Stimulated activated naive CD8-positive, alpha-beta T cell treated with anti-CD3 and anti-CD28 coated beads, Interleukin-15, amount 100 ng/mL, for 72 hours (primary cell): ENCODE measurements at regions not wholly inside any gene's neighbourhood (a gene's known extent, or its start where the extent isn't known, plus 50 kb on each side); places are given as distances from the start of the nearest gene placed in this dataset.

Source experiments
- ATAC-seq: fragments of 150-1000 bp; cut with Tn5 transposase; 2 replicates; pipeline ENCODE4 v1.10.0; 2021; ENCODE audit warnings: mild to moderate bottlenecking, moderate library complexity
- DNase-seq, 2 donors: peaks; one replicate each; pipeline ENCODE4 v3.0.0; 2021 to 2022
- H3K27ac Mint-ChIP-seq, 2 donors: one replicate each; pipeline ENCODE4 v1.8.0; 2022; ENCODE audit warnings: mild to moderate bottlenecking in 2 of 2, mixed read lengths in 2 of 2, moderate library complexity in 2 of 2
- H3K27me3 Mint-ChIP-seq: one replicate; pipeline ENCODE4 v1.8.0; 2022; ENCODE audit warnings: mixed read lengths
- H3K4me1 Mint-ChIP-seq: one replicate; pipeline ENCODE4 v1.8.0; 2022; ENCODE audit warnings: mild to moderate bottlenecking, mixed read lengths
- H3K4me3 Mint-ChIP-seq, 2 donors: one replicate each; pipeline ENCODE4 v1.8.0; 2022; ENCODE audit warnings: mild to moderate bottlenecking in 2 of 2, mixed read lengths in 2 of 2, moderate library complexity in 1 of 2
- H3K9me3 Mint-ChIP-seq, 2 donors: one replicate each; pipeline ENCODE4 v1.8.0; 2022; ENCODE audit warnings: mixed read lengths in 2 of 2

- peaks cover 10% of the 10 kb centered on the region for H3K27me3 Mint-ChIP-seq
Observed at GRCh38 chr19:28652765-28653164, 560.2 kb downstream of the UQCRFS1 start.

GRCh38 chr19:28646629-28647028 lies 566.3 kb downstream of the UQCRFS1 start:
- Mint-ChIP-seq H3K27me3 (peaks cover 10% of the 10 kb centered on the region), H3K4me1 (no peaks in the 10 kb centered on the region), H3K27ac (no peak overlapping the region), H3K9me3 (no peaks in the 10 kb centered on the region), H3K4me3 (no peak overlapping the region)
- ATAC-seq: no peak
- DNase-seq: no peak

More at GRCh38 chr19:28652765-28653164, 560.2 kb downstream of the UQCRFS1 start:
- ATAC-seq (no peak), DNase-seq (no peak)
- Mint-ChIP-seq H3K4me1 (no peaks in the 10 kb centered on the region), H3K27ac (no peak overlapping the region), H3K9me3 (peaks cover 20 to 21% of the 10 kb centered on the region in 2 donors), H3K4me3 (no peak overlapping the region)

DNA sequence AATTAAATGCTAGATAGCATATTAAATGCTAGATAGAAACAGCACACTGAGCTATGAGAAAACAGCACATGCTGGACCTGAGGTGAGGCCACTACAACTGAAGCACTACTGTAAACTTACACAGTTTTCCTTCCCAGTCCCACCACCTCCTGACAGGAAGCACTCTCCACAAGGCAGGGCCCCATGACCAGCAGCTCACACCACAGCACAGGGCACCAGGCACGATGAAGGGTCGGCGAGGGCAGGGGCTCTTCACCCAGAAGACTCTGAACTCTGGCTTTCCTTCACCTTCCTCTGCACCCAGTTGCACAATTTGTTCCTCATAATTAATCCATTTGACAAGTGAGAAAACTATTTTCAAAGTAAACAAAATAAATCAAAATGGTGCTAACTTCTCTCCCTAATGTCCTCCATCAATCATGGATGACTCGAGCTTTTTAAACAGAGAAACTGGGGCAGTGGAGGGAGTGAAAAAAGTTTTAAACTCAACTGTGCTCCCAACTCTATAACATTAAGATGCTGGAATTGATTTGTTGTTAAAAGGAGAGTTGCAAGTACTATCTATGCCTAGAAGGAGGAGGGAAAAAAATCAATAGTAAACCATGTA lies 568.7 kb downstream of the UQCRFS1 start:
- DNase-seq (no peak), ATAC-seq (no peak)
- no peaks in the 10 kb centered on the region for H3K9me3 Mint-ChIP-seq
- H3K27ac Mint-ChIP-seq: no peak overlapping the region
- no peaks in the 10 kb centered on the region for H3K4me1 Mint-ChIP-seq
- no peak overlapping the region for H3K4me3 Mint-ChIP-seq
- H3K27me3 Mint-ChIP-seq: no peaks in the 10 kb centered on the region

- Mint-ChIP-seq H3K9me3 (no peaks in the 10 kb centered on the region), H3K27ac (no peak overlapping the region), H3K4me1 (no peaks in the 10 kb centered on the region), H3K27me3 (no peaks in the 10 kb centered on the region), H3K4me3 (no peak overlapping the region)
- DNase-seq: no peak
- no peak for ATAC-seq
Observed at GRCh38 chr19:28642787-28643683, 569.9 kb downstream of the UQCRFS1 start.

DNA sequence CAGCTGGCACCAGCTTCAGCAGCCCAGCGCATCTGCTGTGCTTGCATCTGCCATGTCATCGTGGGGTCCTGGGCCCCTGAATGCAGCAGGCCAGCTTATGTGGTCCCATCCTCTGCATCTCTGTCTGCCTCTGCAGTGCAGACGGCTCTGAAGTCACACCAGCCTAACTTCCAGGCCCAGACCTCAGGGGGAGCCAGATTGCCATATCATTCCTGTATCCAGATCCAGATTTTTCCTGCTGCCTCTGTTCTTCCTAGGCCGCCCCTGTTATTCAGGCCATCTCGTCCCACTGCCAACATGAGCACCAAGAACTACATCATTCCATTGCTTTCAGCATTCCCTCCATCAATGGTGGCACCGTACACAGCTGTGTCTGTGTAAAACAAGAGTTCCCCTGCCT lies 571.6 kb downstream of the UQCRFS1 start:
- Mint-ChIP-seq H3K4me3 (no peak overlapping the region), H3K27me3 (no peaks in the 10 kb centered on the region), H3K27ac (no peak overlapping the region), H3K4me1 (no peaks in the 10 kb centered on the region), H3K9me3 (no peaks in the 10 kb centered on the region)
- ATAC-seq (no peak), DNase-seq (no peak)

GRCh38 chr19:28640506-28640905 lies 572.4 kb downstream of the UQCRFS1 start:
- H3K4me1 Mint-ChIP-seq: no peaks in the 10 kb centered on the region
- no peaks in the 10 kb centered on the region for H3K9me3 Mint-ChIP-seq
- no peak overlapping the region for H3K4me3 Mint-ChIP-seq
- H3K27me3 Mint-ChIP-seq: no peaks in the 10 kb centered on the region
- no peak overlapping the region for H3K27ac Mint-ChIP-seq
- no peak for DNase-seq
- ATAC-seq: no peak

DNA sequence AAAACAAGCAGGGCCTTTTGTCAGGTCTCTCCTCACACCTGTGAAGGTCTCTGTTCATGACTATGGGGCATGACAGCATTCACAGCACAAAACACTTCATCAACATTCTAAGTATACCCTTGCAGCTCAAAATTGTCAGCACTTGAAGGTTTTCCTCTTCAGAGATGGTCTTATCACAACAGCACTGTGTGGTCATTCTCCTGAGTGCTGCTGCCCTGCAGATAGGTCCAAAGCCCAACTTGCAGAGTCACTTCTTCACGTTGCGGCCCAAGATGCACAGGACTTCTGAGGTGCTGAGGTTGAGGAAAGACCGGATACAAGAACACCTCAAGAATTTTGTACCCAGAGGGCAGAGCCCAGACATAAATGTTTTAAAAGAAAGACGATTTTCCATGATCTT lies 574.5 kb downstream of the UQCRFS1 start:
- Mint-ChIP-seq H3K27ac (no peak overlapping the region), H3K9me3 (no peaks in the 10 kb centered on the region), H3K4me1 (peaks cover 4% of the 10 kb centered on the region), H3K27me3 (no peaks in the 10 kb centered on the region), H3K4me3 (no peak overlapping the region)
- no peak for DNase-seq
- no peak for ATAC-seq

DNA sequence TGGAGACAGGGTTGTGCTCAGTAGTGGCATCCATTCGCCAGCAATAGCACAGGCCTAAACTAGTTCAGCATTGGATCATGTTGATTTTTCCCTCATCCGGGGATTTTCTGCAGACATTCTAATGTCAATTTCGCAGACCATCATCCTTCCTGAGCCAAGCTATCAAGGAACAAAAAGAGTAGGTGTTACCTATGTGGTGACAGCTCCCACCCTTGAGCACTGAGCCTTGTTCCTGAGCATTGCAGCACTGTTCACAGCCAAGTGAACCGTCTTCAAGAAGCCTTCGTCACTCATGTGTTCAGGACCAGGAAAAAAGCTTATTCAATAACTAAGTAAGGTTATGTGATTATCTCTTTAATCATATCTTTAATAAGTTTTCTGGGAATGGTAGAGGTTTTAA lies 576.2 kb downstream of the UQCRFS1 start:
- no peaks in the 10 kb centered on the region for H3K27me3 Mint-ChIP-seq
- H3K9me3 Mint-ChIP-seq: no peaks in the 10 kb centered on the region
- H3K27ac Mint-ChIP-seq: no peak overlapping the region
- DNase-seq (no peak), ATAC-seq (no peak)
- H3K4me3 Mint-ChIP-seq: no peak overlapping the region
- H3K4me1 Mint-ChIP-seq: peaks cover 19% of the 10 kb centered on the region

- DNase-seq (no peak), ATAC-seq (no peak)
- H3K4me1 Mint-ChIP-seq: peaks cover 19% of the 10 kb centered on the region
- H3K4me3 Mint-ChIP-seq: no peak overlapping the region
- no peaks in the 10 kb centered on the region for H3K9me3 Mint-ChIP-seq
- no peaks in the 10 kb centered on the region for H3K27me3 Mint-ChIP-seq
- H3K27ac Mint-ChIP-seq: no peak overlapping the region
Observed at GRCh38 chr19:28636016-28636629, 576.8 kb downstream of the UQCRFS1 start.

DNA sequence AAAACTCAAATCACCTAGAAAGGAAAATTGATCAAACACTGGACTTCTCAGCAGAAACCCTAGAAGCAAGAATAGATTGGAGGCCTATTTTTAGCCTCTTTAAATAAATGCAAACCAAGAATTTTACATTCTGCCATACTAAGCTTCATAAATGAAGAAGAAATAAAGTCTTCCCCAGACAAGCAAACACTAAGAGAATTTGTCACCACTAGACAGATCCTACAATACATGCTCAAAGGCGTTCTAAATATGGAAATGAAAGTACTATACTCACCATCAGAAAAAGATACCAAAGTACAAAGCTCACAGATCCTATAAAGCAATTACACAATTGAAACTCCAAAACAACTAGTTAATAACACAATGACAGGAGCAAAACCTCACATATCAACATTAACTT lies 578.1 kb downstream of the UQCRFS1 start:
- ATAC-seq: no peak
- peaks cover 19% of the 10 kb centered on the region for H3K4me1 Mint-ChIP-seq
- no peaks in the 10 kb centered on the region for H3K9me3 Mint-ChIP-seq
- H3K27ac Mint-ChIP-seq: no peak overlapping the region
- no peak overlapping the region for H3K4me3 Mint-ChIP-seq
- H3K27me3 Mint-ChIP-seq: no peaks in the 10 kb centered on the region
- DNase-seq: no peak

DNA sequence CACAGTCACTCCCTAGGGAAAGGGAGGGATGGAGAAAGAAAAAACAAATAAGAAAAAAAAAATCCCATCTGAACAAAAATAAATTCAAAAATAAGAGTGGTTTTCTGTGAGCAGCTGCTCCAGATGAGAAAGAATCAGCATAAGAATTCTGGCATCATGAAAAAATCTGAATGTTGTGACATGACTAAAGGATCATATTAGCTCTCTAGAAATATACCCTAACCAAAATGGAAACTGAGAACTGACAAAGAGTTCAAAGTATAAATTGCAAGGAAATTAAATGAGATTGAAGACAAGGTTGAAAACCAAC lies 579.0 kb downstream of the UQCRFS1 start:
- no peak for DNase-seq
- Mint-ChIP-seq H3K27ac (no peak overlapping the region), H3K4me3 (no peak overlapping the region), H3K27me3 (no peaks in the 10 kb centered on the region), H3K4me1 (peaks cover 19% of the 10 kb centered on the region), H3K9me3 (no peaks in the 10 kb centered on the region)
- ATAC-seq: no peak

DNA sequence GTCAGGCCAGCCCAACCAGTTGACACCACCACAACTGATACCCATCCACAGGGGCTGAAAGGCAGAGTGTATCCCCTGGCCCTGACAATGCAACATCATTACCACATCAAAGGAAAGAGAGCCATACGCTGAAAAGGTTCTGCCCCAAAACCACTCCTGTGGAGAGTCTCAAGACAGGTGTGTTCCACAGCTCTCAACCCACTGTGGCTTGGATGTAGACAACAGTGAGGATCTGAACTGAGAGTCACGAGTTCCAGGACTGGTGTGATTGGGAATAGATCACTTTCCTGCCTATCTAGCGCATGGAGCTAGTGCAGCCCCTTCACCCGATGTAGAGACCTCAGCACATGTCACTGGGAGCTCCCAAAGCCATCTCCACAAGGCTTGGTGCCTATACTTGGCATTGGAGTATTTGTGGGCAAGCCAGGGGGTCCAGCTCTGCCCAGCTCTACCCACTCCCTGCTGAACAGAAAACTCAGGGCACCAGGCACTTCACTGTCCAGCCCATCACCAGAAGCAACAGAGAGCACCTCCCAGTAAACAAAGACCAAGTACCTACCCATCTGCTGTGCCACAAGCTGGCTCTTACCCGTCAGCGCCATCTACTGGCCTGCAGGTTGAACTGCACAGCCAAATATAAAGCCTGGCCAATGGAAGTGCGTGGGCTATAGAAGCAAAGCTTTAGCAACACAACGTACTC lies 579.5 kb downstream of the UQCRFS1 start:
- ATAC-seq (peak; percentile 63), DNase-seq (peak; percentile 45 to 46)
- peaks cover 0 to under 1% of the 10 kb centered on the region in 2 donors for H3K9me3 Mint-ChIP-seq
- peaks cover 19% of the 10 kb centered on the region for H3K4me1 Mint-ChIP-seq
- no peaks in the 10 kb centered on the region for H3K27me3 Mint-ChIP-seq
- no peak overlapping the region for H3K4me3 Mint-ChIP-seq
- H3K27ac Mint-ChIP-seq: no peak overlapping the region

DNA sequence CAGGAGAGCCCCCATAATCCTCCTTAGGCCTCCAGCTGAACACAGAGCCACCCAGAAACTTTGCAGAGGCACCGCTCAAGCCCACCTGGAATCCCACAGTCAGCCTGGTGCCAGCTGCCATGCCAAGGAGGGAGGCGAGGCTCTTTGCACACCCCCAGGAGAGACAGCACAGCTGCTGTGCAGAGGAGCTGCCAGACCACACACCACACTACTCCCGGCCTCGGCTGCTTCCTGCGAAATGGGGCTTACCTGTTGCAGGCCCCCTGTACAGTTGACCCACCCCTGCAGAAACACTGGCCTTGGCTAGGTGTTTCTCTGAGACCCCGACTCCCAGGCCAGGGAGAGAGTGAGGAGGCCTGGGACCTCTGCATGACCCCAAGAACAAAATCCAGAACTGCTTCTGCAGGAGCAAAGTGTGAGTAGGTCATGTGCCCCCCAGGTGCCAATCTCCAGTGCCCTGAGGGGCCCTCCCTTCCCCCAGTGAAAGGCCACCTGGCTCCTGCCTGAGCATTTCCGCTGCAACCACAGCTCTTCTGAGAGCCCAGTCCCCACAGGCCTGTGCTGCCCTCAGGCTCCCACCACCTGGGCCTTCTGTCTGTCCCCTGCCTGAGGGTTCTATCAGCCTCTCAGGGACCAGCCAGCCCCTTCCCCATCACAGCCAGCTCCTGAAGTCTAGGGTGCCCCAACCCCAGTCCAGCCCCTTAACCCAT lies 580.4 kb downstream of the UQCRFS1 start:
- Mint-ChIP-seq H3K27me3 (no peaks in the 10 kb centered on the region), H3K4me3 (no peak overlapping the region), H3K9me3 (peaks cover 5 to 10% of the 10 kb centered on the region in 2 donors), H3K27ac (peak overlapping the region; percentile 30 to 47), H3K4me1 (peaks cover 19% of the 10 kb centered on the region)
- DNase-seq (no peak), ATAC-seq (no peak)

DNA sequence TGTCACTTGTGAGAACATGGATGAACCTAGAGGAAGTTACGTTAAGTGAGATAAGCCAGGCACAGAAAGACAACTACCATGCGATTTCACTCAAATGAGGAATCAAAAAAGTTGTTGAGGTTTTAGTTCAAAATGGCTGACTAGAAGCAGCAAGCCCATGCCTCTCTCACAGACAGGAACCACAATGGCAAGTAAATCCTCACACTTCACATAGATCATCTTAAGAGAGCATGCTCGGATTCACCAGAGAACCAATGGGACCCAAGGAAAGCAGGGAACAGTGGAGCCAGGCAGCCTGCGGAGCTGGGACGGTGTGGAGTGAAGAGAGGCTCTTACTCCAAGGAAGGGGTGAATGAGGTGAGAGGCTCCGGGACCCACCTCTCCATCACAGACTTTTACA lies 581.0 kb downstream of the UQCRFS1 start:
- DNase-seq (no peak), ATAC-seq (no peak)
- no peak overlapping the region for H3K27ac Mint-ChIP-seq
- no peak overlapping the region for H3K4me3 Mint-ChIP-seq
- peaks cover 19% of the 10 kb centered on the region for H3K4me1 Mint-ChIP-seq
- H3K9me3 Mint-ChIP-seq: peaks cover 6 to 12% of the 10 kb centered on the region in 2 donors
- H3K27me3 Mint-ChIP-seq: no peaks in the 10 kb centered on the region

GRCh38 chr19:28627669-28628068 lies 585.3 kb downstream of the UQCRFS1 start:
- peaks cover 7% of the 10 kb centered on the region for H3K4me1 Mint-ChIP-seq
- no peaks in the 10 kb centered on the region for H3K27me3 Mint-ChIP-seq
- H3K9me3 Mint-ChIP-seq: peaks cover 6 to 12% of the 10 kb centered on the region in 2 donors
- no peak for ATAC-seq
- DNase-seq: no peak
- H3K27ac Mint-ChIP-seq: no peak overlapping the region
- no peak overlapping the region for H3K4me3 Mint-ChIP-seq
